NB4 (cell line): ENCODE measurements at regions not wholly inside any gene's neighbourhood (a gene's known extent, or its start where the extent isn't known, plus 50 kb on each side); places are given as distances from the start of the nearest gene placed in this dataset.

Source experiments
- DNase-seq: peaks from one replicate; pipeline ENCODE4 v3.0.0; 2010; ENCODE audit warnings: low read depth
- H3K4me3 ChIP-seq: one replicate; pipeline ENCODE4 v1.5.1; 2011; ENCODE audit warnings: mild to moderate bottlenecking, low read depth, low read length, moderate library complexity
- MAX ChIP-seq: IDR thresholded peaks from 2 replicates; pipeline ENCODE4 v1.6.1; 2011; ENCODE audit warnings: low read depth, low read length
- MYC ChIP-seq: IDR thresholded peaks from 2 replicates; pipeline ENCODE4 v1.6.1; 2011; ENCODE audit warnings: low read depth, low read length
- POLR2A ChIP-seq: IDR thresholded peaks from 2 replicates; pipeline ENCODE4 v1.6.1; 2011; ENCODE audit warnings: mild to moderate bottlenecking; ENCODE audit not compliant: insufficient read length; ENCODE audit errors: extremely low read depth
- TF ChIP-seq, protein P1 (sequence below): IDR thresholded peaks from one replicate; pipeline ENCODE4 v1.5.1; 2012; ENCODE audit warnings: low read depth, low read length

GRCh38 chr9:7388755-7389154 lies 410.8 kb downstream of the DMAC1 start:
- DNase-seq, result no peak
- TF ChIP-seq, protein P1, sequence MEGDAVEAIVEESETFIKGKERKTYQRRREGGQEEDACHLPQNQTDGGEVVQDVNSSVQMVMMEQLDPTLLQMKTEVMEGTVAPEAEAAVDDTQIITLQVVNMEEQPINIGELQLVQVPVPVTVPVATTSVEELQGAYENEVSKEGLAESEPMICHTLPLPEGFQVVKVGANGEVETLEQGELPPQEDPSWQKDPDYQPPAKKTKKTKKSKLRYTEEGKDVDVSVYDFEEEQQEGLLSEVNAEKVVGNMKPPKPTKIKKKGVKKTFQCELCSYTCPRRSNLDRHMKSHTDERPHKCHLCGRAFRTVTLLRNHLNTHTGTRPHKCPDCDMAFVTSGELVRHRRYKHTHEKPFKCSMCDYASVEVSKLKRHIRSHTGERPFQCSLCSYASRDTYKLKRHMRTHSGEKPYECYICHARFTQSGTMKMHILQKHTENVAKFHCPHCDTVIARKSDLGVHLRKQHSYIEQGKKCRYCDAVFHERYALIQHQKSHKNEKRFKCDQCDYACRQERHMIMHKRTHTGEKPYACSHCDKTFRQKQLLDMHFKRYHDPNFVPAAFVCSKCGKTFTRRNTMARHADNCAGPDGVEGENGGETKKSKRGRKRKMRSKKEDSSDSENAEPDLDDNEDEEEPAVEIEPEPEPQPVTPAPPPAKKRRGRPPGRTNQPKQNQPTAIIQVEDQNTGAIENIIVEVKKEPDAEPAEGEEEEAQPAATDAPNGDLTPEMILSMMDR, result no peak
- TF ChIP-seq MYC (no peak), POLR2A (no peak), MAX (no peak)
- no peak overlapping the region for H3K4me3 ChIP-seq

GRCh38 chr9:7387840-7388239 lies 411.7 kb downstream of the DMAC1 start:
- DNase-seq, result no peak
- TF ChIP-seq, protein P1, result no peak
- TF ChIP-seq MAX, result no peak
- TF ChIP-seq MYC, result no peak
- no peak for TF ChIP-seq POLR2A
- no peak overlapping the region for H3K4me3 ChIP-seq

DNA sequence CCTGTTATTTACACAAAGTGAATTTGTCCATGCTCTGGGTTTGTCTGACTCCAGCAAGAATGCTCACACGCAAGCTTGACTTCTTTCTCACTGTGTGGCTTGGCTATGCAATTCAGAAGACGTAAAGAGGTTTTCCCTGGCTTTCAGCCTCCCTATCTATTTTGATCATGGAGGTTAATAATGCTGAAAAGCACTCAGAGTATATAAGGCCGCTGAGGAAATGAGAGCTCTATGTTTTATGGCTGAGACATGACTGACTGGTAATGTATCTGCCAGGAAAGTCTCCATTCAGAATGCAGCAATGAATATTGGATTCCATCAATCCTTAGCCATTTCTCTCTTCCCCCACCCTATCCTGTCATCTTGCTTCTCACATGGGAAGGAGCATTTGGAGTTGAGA lies 417.3 kb downstream of the DMAC1 start:
- no peak for DNase-seq
- TF ChIP-seq MAX (no peak), POLR2A (no peak), MYC (no peak)
- TF ChIP-seq, protein P1, result no peak
- H3K4me3 ChIP-seq, result no peak overlapping the region

DNA sequence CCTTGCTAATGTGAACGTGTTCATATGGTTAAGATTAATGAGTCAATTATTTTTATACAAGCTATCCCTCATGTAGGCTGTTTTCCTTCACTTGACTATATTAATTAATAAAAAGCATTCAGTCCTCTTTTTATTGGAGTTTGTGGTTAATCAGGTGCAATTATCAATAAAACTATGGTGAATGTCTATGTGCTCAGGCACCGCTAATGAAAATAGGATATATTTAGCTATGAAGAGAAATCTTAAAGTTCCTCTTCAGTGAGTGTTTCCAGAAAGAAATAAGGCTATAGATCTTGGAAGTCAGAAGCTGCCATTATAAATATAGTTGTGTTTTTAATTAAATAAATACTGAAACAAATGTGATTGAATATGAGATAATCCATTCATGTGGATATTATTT lies 422.1 kb downstream of the DMAC1 start:
- H3K4me3 ChIP-seq, result no peak overlapping the region
- no peak for DNase-seq

DNA sequence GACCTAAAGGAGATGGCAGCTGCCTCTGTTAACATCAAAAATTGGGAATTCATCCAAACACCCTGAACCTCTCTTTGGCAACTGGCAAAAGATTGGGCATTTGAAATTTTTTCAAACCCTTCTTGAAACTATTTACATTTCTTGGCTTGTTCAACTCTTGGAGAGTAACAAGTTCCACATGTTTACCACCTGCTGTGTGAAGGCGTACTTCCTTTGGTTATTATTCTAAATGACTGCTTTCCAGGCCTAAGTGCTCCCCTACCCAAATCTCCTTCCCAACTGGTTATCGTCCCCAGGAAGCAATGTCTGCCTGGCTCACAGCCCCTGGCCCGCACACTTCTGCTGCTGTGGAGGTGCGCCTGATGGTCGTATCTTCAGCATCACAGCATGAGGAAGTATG lies 422.7 kb downstream of the DMAC1 start:
- H3K4me3 ChIP-seq, result no peak overlapping the region
- TF ChIP-seq MYC (no peak), POLR2A (no peak), MAX (no peak)
- TF ChIP-seq, protein P1, result no peak
- DNase-seq, result no peak

More for the DNA sequence above, 422.1 kb downstream of the DMAC1 start:
- TF ChIP-seq, protein P1, result no peak
- TF ChIP-seq MAX, result no peak
- no peak for TF ChIP-seq MYC

- DNase-seq, result no peak
- no peak overlapping the region for H3K4me3 ChIP-seq
- TF ChIP-seq MYC (no peak), MAX (no peak), POLR2A (no peak)
- TF ChIP-seq, protein P1, result no peak
These were observed 423.4 kb downstream of the DMAC1 start for GRCh38 chr9:7376213-7376612.
